DND-41 (cell line): ENCODE measurements at regions not wholly inside any gene's neighbourhood (a gene's known extent, or its start where the extent isn't known, plus 50 kb on each side); places are given as distances from the start of the nearest gene placed in this dataset.

Experiments used
- CTCF ChIP-seq: IDR thresholded peaks from 2 replicates; pipeline ENCODE4 v1.5.1; 2012; ENCODE audit warnings: borderline replicate concordance, low read length, moderate library complexity, mild to moderate bottlenecking; ENCODE audit not compliant: poor library complexity, severe bottlenecking; ENCODE audit errors: extremely low read depth
- EZH2 ChIP-seq: IDR thresholded peaks from 3 replicates; pipeline ENCODE4 v1.6.1; 2012; ENCODE audit warnings: borderline replicate concordance, low read depth, mild to moderate bottlenecking, moderate library complexity, low read length, inconsistent platforms; ENCODE audit not compliant: severe bottlenecking

GRCh38 chr20:58127701-58128111, 100.7 kb downstream of the ANKRD60 start:
- TF ChIP-seq CTCF = no peak
- no peak for TF ChIP-seq EZH2
